A673 (cell line): ENCODE measurements at regions not wholly inside any gene's neighbourhood (a gene's known extent, or its start where the extent isn't known, plus 50 kb on each side); places are given as distances from the start of the nearest gene placed in this dataset.

Experiments used
- BruUV-seq: library from RNA; stranded (reverse); fragments of 400-500 nt; replicated peaks from 2 replicates; lab custom pipeline; 2021; lab: Mats Ljungman, UMichigan
- CTCF ChIA-PET: fragments of 300-600 bp; sonication (Branson Sonifier 250); formaldehyde crosslinking; loops from one replicate; lab custom pipeline; 2022; ENCODE audit warnings: antibody characterized with exemption; lab: Charles Lee
- POLR2A ChIA-PET: fragments of 300-600 bp; sonication (Branson Sonifier 250); formaldehyde crosslinking; loops from one replicate; lab custom pipeline; 2022; ENCODE audit warnings: antibody characterized with exemption; ENCODE audit not compliant: low non-redundant PET; lab: Charles Lee
- DNase-seq: peaks from one replicate; pipeline ENCODE4 v3.0.0-alpha.2; 2015; ENCODE audit warnings: low spot score
- H3K27ac ChIP-seq: fragments of 200-600 bp; sonication (generic); 2 replicates; pipeline ENCODE4 v1.5.1; 2016; ENCODE audit warnings: mixed run types, low read depth, mild to moderate bottlenecking, mixed read lengths, antibody characterized with exemption, low read length; ENCODE audit not compliant: poor library complexity, severe bottlenecking
- H3K27me3 ChIP-seq: fragments of 200-600 bp; sonication (generic); replicated peaks from 2 replicates; pipeline ENCODE4 v1.6.1; 2017; ENCODE audit warnings: mixed run types, low read depth, mild to moderate bottlenecking, mixed read lengths, antibody characterized with exemption, low read length; ENCODE audit not compliant: insufficient read depth, poor library complexity
- H3K36me3 ChIP-seq: fragments of 200-600 bp; sonication (generic); 2 replicates; pipeline ENCODE4 v1.6.1; 2016; ENCODE audit warnings: mixed run types, mild to moderate bottlenecking, mixed read lengths, antibody characterized with exemption, low read length; ENCODE audit not compliant: insufficient read depth, poor library complexity, severe bottlenecking
- H3K4me1 ChIP-seq: fragments of 200-600 bp; sonication (generic); 2 replicates; pipeline ENCODE4 v1.6.1; 2017; ENCODE audit warnings: mixed run types, mild to moderate bottlenecking, mixed read lengths, antibody characterized with exemption, low read length; ENCODE audit not compliant: insufficient read depth, poor library complexity, severe bottlenecking
- H3K4me3 ChIP-seq: fragments of 200-600 bp; sonication (generic); 2 replicates; pipeline ENCODE4 v1.5.1; 2016; ENCODE audit warnings: low read depth, mixed run types, mild to moderate bottlenecking, mixed read lengths, low read length; ENCODE audit not compliant: poor library complexity, severe bottlenecking
- H3K9me3 ChIP-seq: fragments of 200-600 bp; sonication (generic); 2 replicates; pipeline ENCODE4 v1.6.1; 2016; ENCODE audit warnings: mixed run types, low read depth, mild to moderate bottlenecking, mixed read lengths, antibody characterized with exemption, low read length; ENCODE audit not compliant: poor library complexity, severe bottlenecking
- EZH2 ChIP-seq: fragments of 200-600 bp; sonication (generic); IDR thresholded peaks from 2 replicates; pipeline ENCODE4 v1.6.1; 2017; ENCODE audit warnings: borderline replicate concordance, low read depth, mild to moderate bottlenecking, mixed read lengths, antibody characterized with exemption, low read length; ENCODE audit not compliant: poor library complexity, severe bottlenecking
- intact Hi-C: fragments of 100-400 bp; cut with micrococcal nuclease; formaldehyde crosslinking; loops from one replicate; pipeline ENCODE4 v1.10.0; 2022; ENCODE audit not compliant: unreplicated experiment
- TF ChIP-seq, protein P1 (sequence below): fragments of 300-800, 200-600 bp; sonication (generic); conservative IDR thresholded peaks from 2 replicates; pipeline ENCODE4 v1.5.1; 2017; ENCODE audit warnings: low read depth, mild to moderate bottlenecking, antibody characterized with exemption, low read length, moderate library complexity, mixed read lengths

GRCh38 chr6:108766419-108766818, 81.8 kb upstream of the ARMC2 start:
- no peaks in the 10 kb centered on the region for H3K27me3 ChIP-seq
- H3K27ac ChIP-seq: no peak overlapping the region
- TF ChIP-seq, protein P1, sequence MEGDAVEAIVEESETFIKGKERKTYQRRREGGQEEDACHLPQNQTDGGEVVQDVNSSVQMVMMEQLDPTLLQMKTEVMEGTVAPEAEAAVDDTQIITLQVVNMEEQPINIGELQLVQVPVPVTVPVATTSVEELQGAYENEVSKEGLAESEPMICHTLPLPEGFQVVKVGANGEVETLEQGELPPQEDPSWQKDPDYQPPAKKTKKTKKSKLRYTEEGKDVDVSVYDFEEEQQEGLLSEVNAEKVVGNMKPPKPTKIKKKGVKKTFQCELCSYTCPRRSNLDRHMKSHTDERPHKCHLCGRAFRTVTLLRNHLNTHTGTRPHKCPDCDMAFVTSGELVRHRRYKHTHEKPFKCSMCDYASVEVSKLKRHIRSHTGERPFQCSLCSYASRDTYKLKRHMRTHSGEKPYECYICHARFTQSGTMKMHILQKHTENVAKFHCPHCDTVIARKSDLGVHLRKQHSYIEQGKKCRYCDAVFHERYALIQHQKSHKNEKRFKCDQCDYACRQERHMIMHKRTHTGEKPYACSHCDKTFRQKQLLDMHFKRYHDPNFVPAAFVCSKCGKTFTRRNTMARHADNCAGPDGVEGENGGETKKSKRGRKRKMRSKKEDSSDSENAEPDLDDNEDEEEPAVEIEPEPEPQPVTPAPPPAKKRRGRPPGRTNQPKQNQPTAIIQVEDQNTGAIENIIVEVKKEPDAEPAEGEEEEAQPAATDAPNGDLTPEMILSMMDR: no peak
- no peaks in the 10 kb centered on the region for H3K4me1 ChIP-seq
- H3K36me3 ChIP-seq: no peaks in the 10 kb centered on the region
- POLR2A ChIA-PET: no interaction called here
- no peak for DNase-seq
- no peaks in the 10 kb centered on the region for H3K9me3 ChIP-seq
- BruUV-seq: no TSS peak
- CTCF ChIA-PET: no interaction called here
- intact Hi-C loops: no loop called here
- H3K4me3 ChIP-seq: no peak overlapping the region

DNA sequence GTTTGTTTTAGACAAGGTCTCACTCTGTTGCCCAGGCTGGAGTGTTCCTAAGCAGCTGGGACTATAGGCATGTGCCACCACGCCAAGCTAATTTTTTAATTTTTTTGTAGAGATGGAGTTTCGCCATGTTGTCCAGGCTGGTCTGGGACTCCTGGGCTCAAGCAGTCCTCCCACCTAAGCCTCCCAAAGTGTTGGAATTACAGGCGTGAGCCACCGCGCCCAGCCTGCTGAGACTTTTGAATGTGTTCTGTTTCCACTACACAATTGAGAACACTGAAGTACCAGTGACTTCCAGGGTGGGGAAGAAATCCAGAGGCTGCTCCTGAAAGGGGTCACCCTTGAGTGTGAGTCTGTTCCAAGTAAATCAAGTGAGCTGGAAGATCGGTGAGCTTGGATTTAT, 81.3 kb upstream of the ARMC2 start:
- Histone ChIP-seq H3K9me3 (no peaks in the 10 kb centered on the region), H3K27ac (no peak overlapping the region), H3K36me3 (no peaks in the 10 kb centered on the region), H3K4me3 (no peak overlapping the region), H3K4me1 (no peaks in the 10 kb centered on the region), H3K27me3 (no peaks in the 10 kb centered on the region)
- DNase-seq: no peak
- TF ChIP-seq, protein P1: no peak
- no peak for TF ChIP-seq EZH2
- intact Hi-C loops: no loop called here
- POLR2A ChIA-PET: no interaction called here
- CTCF ChIA-PET: no interaction called here
- no TSS peak for BruUV-seq

DNA sequence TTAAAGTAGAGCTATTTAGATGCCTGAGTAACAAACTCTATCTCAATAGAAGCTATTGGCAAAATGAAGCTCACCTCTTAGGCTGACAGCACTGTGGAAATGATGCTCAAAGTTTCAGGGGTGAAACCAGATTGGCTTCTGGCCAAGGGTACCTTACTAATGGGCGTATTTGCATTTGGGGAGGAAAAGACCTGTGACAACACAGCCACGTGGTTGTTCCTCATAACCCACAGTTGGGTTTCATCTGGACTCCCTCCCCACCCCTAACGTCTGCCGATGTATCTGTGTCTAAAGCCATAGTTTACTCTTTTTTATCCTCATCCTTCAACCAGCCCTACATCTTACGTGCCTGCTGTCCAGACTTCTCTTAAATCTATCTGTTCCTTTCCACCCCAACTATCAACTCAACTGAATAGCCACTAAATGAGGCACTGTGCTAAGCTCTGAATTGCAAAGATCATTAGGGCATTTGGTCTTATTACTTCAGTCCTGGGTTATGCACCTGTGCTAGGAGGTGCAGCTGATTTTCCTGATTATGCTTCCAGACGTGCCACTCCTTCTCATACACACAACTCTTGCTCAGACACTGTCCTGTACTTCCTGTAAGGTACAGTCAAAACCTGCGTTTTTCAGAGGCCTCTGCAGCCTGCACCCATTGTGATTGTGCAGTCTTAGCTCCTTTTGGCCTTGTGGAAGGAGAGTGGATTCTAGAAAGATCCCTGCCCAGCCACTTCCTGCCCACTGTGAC, 80.6 kb upstream of the ARMC2 start:
- Histone ChIP-seq H3K36me3 (no peaks in the 10 kb centered on the region), H3K9me3 (no peaks in the 10 kb centered on the region), H3K4me3 (no peak overlapping the region), H3K27ac (no peak overlapping the region), H3K27me3 (no peaks in the 10 kb centered on the region), H3K4me1 (no peaks in the 10 kb centered on the region)
- no peak for DNase-seq
- TF ChIP-seq EZH2: no peak
- TF ChIP-seq, protein P1: no peak
- ChIA-PET POLR2A (no interaction called here), CTCF (no interaction called here)
- no TSS peak for BruUV-seq
- intact Hi-C loops: no loop called here
